Coronary artery (tissue), 2 donors: ENCODE measurements at regions not wholly inside any gene's neighbourhood (a gene's known extent, or its start where the extent isn't known, plus 50 kb on each side); places are given as distances from the start of the nearest gene placed in this dataset.

Source experiments
- DNase-seq: peaks from one replicate; pipeline ENCODE4 v3.0.0-alpha.2; 2017; ENCODE audit warnings: low spot score
- H3K27ac ChIP-seq, 2 donors: fragments of 200-600 bp; sonication (generic); one replicate each; pipeline ENCODE4 v1.5.1; 2016 to 2019
- H3K4me3 ChIP-seq: fragments of 200-600 bp; sonication (generic); 2 replicates; pipeline ENCODE4 v1.5.1; 2016; ENCODE audit warnings: mild to moderate bottlenecking, moderate library complexity
- CTCF ChIP-seq: fragments of 200-600 bp; sonication (generic); IDR thresholded peaks from one replicate; pipeline ENCODE4 v1.5.1; 2019; ENCODE audit warnings: antibody characterized with exemption

GRCh38 chr12:47026291-47026690 is 53.1 kb upstream of the PCED1B start:
- no peak for TF ChIP-seq CTCF
- DNase-seq = no peak
- Histone ChIP-seq H3K4me3 (no peak overlapping the region), H3K27ac (no peak overlapping the region)
